WERI-Rb-1 (cell line): ENCODE measurements at regions not wholly inside any gene's neighbourhood (a gene's known extent, or its start where the extent isn't known, plus 50 kb on each side); places are given as distances from the start of the nearest gene placed in this dataset.

ENCODE experiments used
- DNase-seq: peaks from one replicate; pipeline ENCODE4 v3.0.0-alpha.2; 2020
- H3K27ac ChIP-seq: fragments of 250-450 bp; sonication (Bioruptor Pico); 2 replicates; pipeline ENCODE4 v1.5.1; 2020; ENCODE audit warnings: mild to moderate bottlenecking, moderate library complexity
- H3K27me3 ChIP-seq: fragments of 250-450 bp; sonication (Bioruptor Pico); 2 replicates; pipeline ENCODE4 v1.5.1; 2021; ENCODE audit warnings: mild to moderate bottlenecking, low read depth, moderate library complexity; ENCODE audit not compliant: insufficient read depth, severe bottlenecking
- H3K36me3 ChIP-seq: fragments of 250-450 bp; sonication (Bioruptor Pico); 2 replicates; pipeline ENCODE4 v1.5.1; 2020; ENCODE audit warnings: mild to moderate bottlenecking, moderate library complexity
- H3K4me3 ChIP-seq: 2 replicates; pipeline ENCODE4 v1.5.1; 2011; ENCODE audit warnings: low read depth, mild to moderate bottlenecking, control low read depth, low read length
- H3K9me3 ChIP-seq: fragments of 250-450 bp; sonication (Bioruptor Pico); 2 replicates; pipeline ENCODE4 v1.5.1; 2021; ENCODE audit warnings: mild to moderate bottlenecking, moderate library complexity; ENCODE audit not compliant: severe bottlenecking
- TF ChIP-seq, protein P1 (sequence below): IDR thresholded peaks from 2 replicates; pipeline ENCODE4 v1.5.1; 2011; ENCODE audit warnings: low read depth, mild to moderate bottlenecking, control low read depth, inconsistent platforms, low read length

DNA sequence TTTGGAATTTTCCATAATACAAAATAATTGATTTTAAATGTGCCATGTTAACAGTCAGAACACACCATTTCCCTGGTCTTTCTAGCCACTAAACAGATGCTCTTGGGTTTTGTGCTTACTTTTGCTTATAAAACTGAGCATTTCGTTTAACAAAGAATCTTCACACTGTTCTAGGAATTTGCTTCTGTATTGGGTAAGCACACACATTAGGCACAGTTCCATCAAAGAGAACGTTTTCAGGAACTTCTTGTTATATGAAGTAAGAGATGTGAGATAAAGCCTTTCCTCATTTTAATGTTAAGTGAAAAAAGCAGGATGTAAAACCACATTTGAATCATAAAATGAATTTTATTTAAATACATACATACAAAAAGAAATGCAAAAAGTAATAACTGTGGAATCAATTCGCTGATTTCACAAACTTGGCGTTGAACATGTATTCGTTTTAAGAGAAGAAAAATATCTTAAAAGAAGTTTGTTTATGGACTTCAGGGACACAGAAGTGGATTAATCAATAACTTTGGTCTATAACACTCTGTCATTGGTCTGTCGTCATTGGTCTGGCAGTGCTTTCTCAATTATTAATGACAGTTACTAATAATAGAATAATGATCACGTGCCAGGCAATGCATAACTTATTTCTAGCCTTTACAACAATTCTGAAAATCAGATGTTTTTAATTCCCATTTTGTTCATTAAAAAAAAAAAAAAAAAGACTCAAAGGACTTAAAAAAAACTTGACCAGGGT lies 199.9 kb upstream of the PRDM1 start:
- H3K9me3 ChIP-seq: peaks cover 14% of the 10 kb centered on the region
- TF ChIP-seq, protein P1, sequence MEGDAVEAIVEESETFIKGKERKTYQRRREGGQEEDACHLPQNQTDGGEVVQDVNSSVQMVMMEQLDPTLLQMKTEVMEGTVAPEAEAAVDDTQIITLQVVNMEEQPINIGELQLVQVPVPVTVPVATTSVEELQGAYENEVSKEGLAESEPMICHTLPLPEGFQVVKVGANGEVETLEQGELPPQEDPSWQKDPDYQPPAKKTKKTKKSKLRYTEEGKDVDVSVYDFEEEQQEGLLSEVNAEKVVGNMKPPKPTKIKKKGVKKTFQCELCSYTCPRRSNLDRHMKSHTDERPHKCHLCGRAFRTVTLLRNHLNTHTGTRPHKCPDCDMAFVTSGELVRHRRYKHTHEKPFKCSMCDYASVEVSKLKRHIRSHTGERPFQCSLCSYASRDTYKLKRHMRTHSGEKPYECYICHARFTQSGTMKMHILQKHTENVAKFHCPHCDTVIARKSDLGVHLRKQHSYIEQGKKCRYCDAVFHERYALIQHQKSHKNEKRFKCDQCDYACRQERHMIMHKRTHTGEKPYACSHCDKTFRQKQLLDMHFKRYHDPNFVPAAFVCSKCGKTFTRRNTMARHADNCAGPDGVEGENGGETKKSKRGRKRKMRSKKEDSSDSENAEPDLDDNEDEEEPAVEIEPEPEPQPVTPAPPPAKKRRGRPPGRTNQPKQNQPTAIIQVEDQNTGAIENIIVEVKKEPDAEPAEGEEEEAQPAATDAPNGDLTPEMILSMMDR: no peak
- H3K36me3 ChIP-seq: no peaks in the 10 kb centered on the region
- no peaks in the 10 kb centered on the region for H3K27me3 ChIP-seq
- H3K4me3 ChIP-seq: no peak overlapping the region
- DNase-seq: no peak
- no peak overlapping the region for H3K27ac ChIP-seq

DNA sequence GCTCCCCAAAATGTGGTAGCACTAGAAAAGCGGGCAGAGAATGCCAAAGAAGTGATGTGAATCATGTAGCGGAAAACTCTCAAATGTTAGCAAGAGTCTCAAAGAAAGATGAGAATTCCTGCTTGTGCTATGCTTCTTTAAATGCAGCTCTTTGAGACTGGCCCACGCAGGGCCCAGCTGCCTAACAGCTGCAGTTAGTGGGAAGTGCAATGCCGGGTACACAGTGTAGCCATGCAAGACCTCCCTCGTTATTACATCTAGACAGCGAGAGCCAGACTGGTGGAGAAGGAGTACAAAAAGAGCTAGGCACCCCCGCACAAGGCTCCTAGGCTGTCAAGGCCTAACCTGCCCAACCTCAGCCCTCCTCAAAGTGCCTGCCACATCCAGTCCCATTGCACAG lies 201.7 kb upstream of the PRDM1 start:
- Histone ChIP-seq H3K27me3 (no peaks in the 10 kb centered on the region), H3K9me3 (peaks cover 3% of the 10 kb centered on the region), H3K27ac (no peak overlapping the region), H3K36me3 (no peaks in the 10 kb centered on the region), H3K4me3 (no peak overlapping the region)
- no peak for DNase-seq
- TF ChIP-seq, protein P1: no peak

DNA sequence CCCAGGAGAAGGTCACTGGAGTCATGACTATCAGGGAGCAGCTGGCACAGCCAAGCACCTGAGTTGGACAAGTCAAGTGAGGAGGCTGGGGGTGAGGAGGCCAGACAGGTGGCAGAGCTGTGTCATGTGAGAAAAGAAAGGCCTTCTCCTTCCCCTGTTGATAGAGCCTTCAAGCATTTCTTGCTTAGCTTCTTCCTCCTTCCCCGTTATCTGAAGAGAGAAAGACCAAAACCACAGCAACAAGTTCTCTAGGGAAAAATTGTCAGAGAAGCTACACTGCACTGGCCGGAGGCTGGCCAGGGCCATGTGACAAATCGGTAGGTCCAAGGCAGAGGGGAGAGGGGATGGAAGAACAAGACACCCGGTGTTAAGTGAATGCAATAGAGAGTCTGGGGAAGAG lies 202.1 kb upstream of the PRDM1 start:
- Histone ChIP-seq H3K4me3 (no peak overlapping the region), H3K27me3 (no peaks in the 10 kb centered on the region), H3K27ac (no peak overlapping the region), H3K36me3 (no peaks in the 10 kb centered on the region), H3K9me3 (no peaks in the 10 kb centered on the region)
- DNase-seq: no peak
- TF ChIP-seq, protein P1: no peak

DNA sequence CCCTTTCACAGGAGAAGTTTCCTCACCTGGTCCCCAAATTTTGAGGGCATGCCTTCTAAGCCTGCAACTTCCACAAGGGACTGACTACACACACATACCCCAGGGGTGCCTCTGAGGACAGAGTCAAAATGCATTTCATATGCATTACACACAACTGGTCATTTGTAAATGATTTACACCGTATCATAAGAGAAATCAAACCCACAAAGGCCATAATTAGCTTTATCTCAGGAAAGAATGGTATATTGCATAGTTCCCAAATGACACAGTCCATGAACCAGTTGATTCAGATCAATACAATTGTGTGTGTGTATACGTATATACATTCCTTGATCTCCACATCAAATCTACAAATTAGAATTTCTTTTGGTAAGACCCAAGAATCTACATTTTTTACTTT lies 203.3 kb upstream of the PRDM1 start:
- no peak for DNase-seq
- H3K4me3 ChIP-seq: no peak overlapping the region
- H3K36me3 ChIP-seq: no peaks in the 10 kb centered on the region
- TF ChIP-seq, protein P1: no peak
- no peak overlapping the region for H3K27ac ChIP-seq
- peaks cover 2% of the 10 kb centered on the region for H3K9me3 ChIP-seq
- H3K27me3 ChIP-seq: no peaks in the 10 kb centered on the region

DNA sequence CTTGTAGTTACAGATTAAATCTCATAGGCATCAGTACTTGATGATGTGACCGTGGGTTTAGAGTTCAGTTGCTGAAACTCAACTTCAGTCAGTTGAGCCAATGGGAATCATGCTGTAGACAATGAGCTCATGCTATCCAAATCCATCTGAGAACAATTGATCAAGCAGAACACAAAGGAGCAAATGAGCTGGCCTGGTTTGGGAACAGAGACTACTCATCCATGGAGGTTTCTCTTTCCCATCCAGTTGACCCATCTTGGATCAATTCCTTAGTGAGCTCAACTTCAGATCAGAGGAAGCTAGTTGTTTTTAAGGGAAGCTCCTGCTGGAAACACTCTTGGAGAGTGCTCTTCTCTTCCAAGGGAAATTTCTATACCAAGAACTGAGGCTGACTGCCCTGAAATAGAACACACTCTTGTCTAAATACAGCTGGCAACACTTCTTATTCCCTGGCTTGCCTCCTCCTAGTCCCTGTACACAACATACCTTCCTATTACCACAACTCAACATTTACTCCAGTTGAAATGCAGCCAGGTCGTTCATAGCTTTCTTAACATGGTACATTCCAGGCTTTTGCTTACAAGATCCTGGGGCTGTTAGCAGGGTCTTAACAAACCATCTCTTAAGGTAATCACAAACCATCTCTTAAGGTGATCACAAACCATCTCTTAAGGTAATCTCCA lies 203.9 kb upstream of the PRDM1 start:
- Histone ChIP-seq H3K4me3 (no peak overlapping the region), H3K36me3 (no peaks in the 10 kb centered on the region), H3K27ac (no peak overlapping the region), H3K27me3 (no peaks in the 10 kb centered on the region), H3K9me3 (peaks cover 4% of the 10 kb centered on the region)
- TF ChIP-seq, protein P1: no peak
- no peak for DNase-seq
